ENCODE measurements at regions not wholly inside any gene's neighbourhood (a gene's known extent, or its start where the extent isn't known, plus 50 kb on each side); places are given as distances from the start of the nearest gene placed in this dataset.
"Not testable (repeated sequence)": the region's sequence is repeated elsewhere in the genome, so short reads cannot be mapped to it uniquely, and the experiment has no call there.

DNA sequence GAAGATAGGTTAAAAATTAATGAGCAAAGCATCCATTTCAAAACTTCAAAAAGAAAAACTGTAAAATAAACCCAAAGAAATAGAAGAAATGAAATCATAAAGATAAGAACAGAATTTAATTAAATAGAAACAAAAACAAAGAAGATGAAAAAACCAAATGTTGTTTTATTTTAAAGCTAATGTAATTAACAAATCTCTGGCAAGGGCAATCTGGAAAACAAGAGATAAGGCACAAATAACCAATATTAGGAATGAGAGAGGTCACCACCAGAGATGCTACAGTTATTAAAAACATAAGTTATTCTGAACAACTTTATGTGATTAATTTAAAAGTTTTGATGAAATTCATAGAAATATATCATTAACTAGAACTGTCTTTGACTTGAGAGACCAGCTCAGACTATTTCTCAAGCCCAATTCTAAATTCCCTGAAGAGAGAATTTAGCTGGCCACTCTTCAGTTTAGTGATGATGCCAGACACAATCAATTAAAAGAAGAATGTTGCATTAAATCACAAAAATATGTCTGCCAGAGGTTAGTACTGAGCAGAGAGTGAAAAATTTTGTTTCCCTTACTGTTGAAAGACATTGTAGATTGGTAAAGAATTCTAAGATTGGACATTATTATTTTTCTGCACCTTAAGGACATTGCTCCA, 227.4 kb upstream of the VLDLR start:
- not testable (repeated sequence) for DNase-seq (ENCODE audit: low read depth, low spot score)

- DNase-seq (ENCODE audit: low read depth, low spot score): no peak
Measured at GRCh38 chr9:2395814-2396612, 225.6 kb upstream of the VLDLR start.

GRCh38 chr9:2396622-2397285, 224.8 kb upstream of the VLDLR start:
- no peak for DNase-seq (ENCODE audit: low read depth, low spot score)

GRCh38 chr9:2397875-2398274, 223.7 kb upstream of the VLDLR start:
- not testable (repeated sequence) for DNase-seq (ENCODE audit: low read depth, low spot score)

GRCh38 chr9:2401746-2402145, 219.8 kb upstream of the VLDLR start:
- not testable (repeated sequence) for DNase-seq (ENCODE audit: low read depth, low spot score)

DNA sequence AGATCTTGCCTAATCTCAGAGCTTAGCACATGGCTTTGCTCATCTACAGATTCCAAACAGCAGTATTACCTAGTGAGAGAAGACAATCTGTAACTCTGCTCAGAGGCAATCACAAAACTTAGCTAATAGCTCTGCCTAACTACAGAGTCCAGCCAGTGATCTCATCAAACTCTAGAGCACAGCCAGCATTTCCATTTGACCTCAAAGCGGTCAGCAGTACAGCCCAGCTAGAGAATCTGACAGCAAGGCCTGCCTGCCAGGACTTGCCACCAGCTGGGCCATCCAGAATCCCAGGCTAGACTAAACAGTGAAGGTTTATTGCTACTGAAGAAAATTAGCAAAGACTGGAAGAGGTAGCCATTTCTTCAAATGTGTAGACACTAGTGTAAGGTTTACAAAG, 217.9 kb upstream of the VLDLR start:
- DNase-seq (ENCODE audit: low read depth, low spot score): no peak

- DNase-seq (ENCODE audit: low read depth, low spot score): no peak
Measured at GRCh38 chr9:2406252-2406651, 215.3 kb upstream of the VLDLR start.

DNA sequence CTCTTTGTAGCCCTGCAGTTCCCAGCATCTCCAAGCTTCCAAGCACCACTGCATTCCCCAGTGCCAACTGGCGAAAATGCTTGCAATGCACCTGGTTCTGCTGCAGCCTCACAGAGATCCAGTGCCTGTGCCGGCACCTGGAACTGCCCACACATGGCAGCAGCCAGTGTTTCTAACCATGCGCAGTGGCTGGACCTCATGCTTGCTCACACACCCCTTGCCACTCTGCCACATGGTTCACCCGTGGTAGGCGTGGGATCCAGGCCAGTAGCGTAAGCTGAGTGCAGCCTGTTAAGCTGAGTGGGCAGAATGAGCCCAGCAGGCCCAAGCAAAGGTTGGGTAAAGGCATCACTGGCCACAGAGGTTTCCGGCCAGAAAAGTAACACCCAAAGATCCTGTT, 214.1 kb upstream of the VLDLR start:
- DNase-seq (ENCODE audit: low read depth, low spot score): no peak

- no peak for DNase-seq (ENCODE audit: low read depth, low spot score)
Measured at GRCh38 chr9:2411459-2412215, 209.9 kb upstream of the VLDLR start.

- DNase-seq (ENCODE audit: low read depth, low spot score): no peak
Measured at GRCh38 chr9:2413160-2413805, 208.3 kb upstream of the VLDLR start.

GRCh38 chr9:2414465-2414864, 207.1 kb upstream of the VLDLR start:
- no peak for DNase-seq (ENCODE audit: low read depth, low spot score)

DNA sequence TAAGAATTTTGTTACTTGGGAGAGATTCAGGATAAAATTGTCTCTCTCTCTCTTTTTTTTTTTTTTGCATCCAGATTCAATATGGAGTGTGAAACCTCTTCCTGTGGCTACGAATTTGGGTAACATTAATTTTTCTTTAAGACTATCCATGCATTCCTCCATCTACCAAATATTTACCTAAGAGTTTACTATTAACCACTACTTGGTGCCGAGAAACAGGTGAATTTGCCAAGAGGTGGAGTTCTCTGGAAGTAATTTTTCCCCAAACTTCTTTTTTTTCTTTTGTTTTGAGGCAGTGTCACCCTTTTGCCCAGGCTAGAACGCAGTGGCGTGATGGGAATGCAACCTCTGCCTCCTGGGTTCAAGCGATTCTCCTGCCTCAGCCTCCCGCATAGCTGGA, 206.3 kb upstream of the VLDLR start:
- no peak for DNase-seq (ENCODE audit: low read depth, low spot score)

- no peak for DNase-seq (ENCODE audit: low read depth, low spot score)
Measured at GRCh38 chr9:2417730-2418129, 203.9 kb upstream of the VLDLR start.

- no peak for DNase-seq (ENCODE audit: low read depth, low spot score)
Measured at GRCh38 chr9:2418619-2419018, 203.0 kb upstream of the VLDLR start.

- DNase-seq (ENCODE audit: low read depth, low spot score): no peak
Measured at GRCh38 chr9:2419347-2419746, 202.2 kb upstream of the VLDLR start.

DNA sequence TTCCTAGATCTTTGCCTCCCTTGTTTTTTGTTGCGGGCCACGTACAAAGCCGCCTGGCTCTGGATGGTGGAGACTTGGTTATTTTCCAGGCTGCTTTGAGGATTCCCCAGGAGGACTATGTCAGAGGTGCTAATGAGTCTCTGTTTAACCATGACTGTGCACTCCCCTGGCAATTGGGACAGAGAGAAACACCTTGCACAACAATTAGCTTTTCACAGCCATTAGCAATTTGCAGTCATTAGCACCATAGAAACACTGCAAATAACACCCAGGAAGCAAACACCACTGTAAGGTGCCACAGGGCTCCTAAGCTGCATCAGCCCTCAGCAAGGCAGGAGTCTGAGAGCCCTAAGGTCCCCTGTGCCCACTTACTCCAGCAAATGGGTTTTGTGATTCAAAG, 201.0 kb upstream of the VLDLR start:
- no peak for DNase-seq (ENCODE audit: low read depth, low spot score)

DNA sequence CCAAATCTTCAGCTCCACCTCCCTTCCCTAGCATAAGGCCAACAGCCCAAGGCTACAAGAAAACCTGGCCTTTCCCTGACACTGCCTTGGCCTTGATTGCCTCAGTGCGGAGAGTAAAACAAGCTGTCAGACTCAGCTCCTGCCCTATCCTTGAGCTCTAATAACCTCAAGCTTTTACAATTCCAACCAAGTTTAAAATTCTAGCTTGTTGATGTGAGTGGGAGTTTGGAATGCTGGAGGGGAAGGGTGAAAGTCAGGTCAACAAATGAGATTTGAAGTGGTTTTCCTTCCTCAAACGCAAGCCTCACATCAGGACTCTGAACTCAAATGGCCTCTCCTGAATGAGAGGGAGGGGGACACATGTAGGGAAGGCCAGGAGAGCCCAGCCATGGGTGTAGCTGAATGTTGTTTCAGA, 197.0 kb upstream of the VLDLR start:
- no peak for DNase-seq (ENCODE audit: low read depth, low spot score)

DNA sequence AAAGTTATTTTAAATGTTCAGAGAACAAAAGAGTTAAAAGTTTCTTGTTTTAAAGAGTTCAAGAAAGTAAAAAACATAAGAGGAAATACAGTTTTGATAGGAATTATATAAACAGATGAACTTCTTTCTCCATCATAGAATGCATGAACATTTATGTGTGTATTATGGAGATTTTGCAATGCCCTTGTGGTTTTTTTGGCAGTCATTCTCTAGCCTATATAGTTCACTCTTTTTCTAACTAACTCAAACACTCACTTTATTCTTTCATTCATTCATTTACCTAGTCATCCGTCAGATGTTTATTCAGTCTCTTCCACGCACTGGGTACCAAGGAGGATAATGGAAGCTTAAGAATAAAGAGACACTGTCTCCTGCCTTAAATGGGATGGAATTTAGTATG, 195.9 kb upstream of the VLDLR start:
- no peak for DNase-seq (ENCODE audit: low read depth, low spot score)

- no peak for DNase-seq (ENCODE audit: low read depth, low spot score)
Measured at GRCh38 chr9:2427120-2427891, 194.3 kb upstream of the VLDLR start.

GRCh38 chr9:2439957-2440356, 181.6 kb upstream of the VLDLR start:
- no peak for DNase-seq (ENCODE audit: low read depth, low spot score)

- not testable (repeated sequence) for DNase-seq (ENCODE audit: low read depth, low spot score)
Measured at GRCh38 chr9:2443933-2444332, 177.7 kb upstream of the VLDLR start.
